ENCODE measurements at regions not wholly inside any gene's neighbourhood (a gene's known extent, or its start where the extent isn't known, plus 50 kb on each side); places are given as distances from the start of the nearest gene placed in this dataset.

- DNase-seq = no peak
Observed at GRCh38 chr2:236855866-236856847, 229.5 kb upstream of the COPS8 start.

- no peak for DNase-seq
Observed at GRCh38 chr2:236856848-236857235, 228.8 kb upstream of the COPS8 start.

GRCh38 chr2:236857246-236857645, 228.4 kb upstream of the COPS8 start:
- no peak for DNase-seq

GRCh38 chr2:236857781-236858180, 227.9 kb upstream of the COPS8 start:
- DNase-seq = no peak

- DNase-seq = no peak
Observed at GRCh38 chr2:236858661-236859060, 227.0 kb upstream of the COPS8 start.

GRCh38 chr2:236859908-236860307, 225.8 kb upstream of the COPS8 start:
- no peak for DNase-seq

GRCh38 chr2:236861196-236861875, 224.4 kb upstream of the COPS8 start:
- no peak for DNase-seq

- no peak for DNase-seq
Observed at GRCh38 chr2:236861944-236862343, 223.7 kb upstream of the COPS8 start.

- no peak for DNase-seq
Observed at GRCh38 chr2:236862526-236862925, 223.2 kb upstream of the COPS8 start.

GRCh38 chr2:236862961-236863728, 222.5 kb upstream of the COPS8 start:
- DNase-seq = peak; percentile 10 to 53 (median 40)

- no peak for DNase-seq
Observed at GRCh38 chr2:236863729-236864126, 222.0 kb upstream of the COPS8 start.

- DNase-seq = no peak
Observed at GRCh38 chr2:236865052-236865451, 220.6 kb upstream of the COPS8 start.

GRCh38 chr2:236866542-236867340, 218.9 kb upstream of the COPS8 start:
- DNase-seq = peak; percentile 56 to 83 (median 73)

GRCh38 chr2:236867441-236868260, 218.0 kb upstream of the COPS8 start:
- no peak for DNase-seq

- DNase-seq = no peak
Observed at GRCh38 chr2:236870370-236870769, 215.3 kb upstream of the COPS8 start.

- peak; percentile 91 to 98 (median 94) for DNase-seq
Observed at GRCh38 chr2:236871500-236872001, 214.1 kb upstream of the COPS8 start.

- DNase-seq = peak; percentile 71 to 85 (median 79)
Observed at GRCh38 chr2:236872015-236872414, 213.7 kb upstream of the COPS8 start.

GRCh38 chr2:236872981-236873380, 212.7 kb upstream of the COPS8 start:
- no peak for DNase-seq

- no peak for DNase-seq
Observed at GRCh38 chr2:236873636-236874035, 212.1 kb upstream of the COPS8 start.

- no peak for DNase-seq
Observed at GRCh38 chr2:236874866-236875481, 210.7 kb upstream of the COPS8 start.
